GM21423 (cell line): ENCODE measurements at regions not wholly inside any gene's neighbourhood (a gene's known extent, or its start where the extent isn't known, plus 50 kb on each side); places are given as distances from the start of the nearest gene placed in this dataset.

ENCODE experiments used
- ATAC-seq: cut with Tn5 transposase; IDR thresholded peaks from one replicate; pipeline ENCODE4 v1.9.1; 2021; ENCODE audit warnings: mild to moderate bottlenecking, moderate library complexity; ENCODE audit not compliant: unreplicated experiment

DNA sequence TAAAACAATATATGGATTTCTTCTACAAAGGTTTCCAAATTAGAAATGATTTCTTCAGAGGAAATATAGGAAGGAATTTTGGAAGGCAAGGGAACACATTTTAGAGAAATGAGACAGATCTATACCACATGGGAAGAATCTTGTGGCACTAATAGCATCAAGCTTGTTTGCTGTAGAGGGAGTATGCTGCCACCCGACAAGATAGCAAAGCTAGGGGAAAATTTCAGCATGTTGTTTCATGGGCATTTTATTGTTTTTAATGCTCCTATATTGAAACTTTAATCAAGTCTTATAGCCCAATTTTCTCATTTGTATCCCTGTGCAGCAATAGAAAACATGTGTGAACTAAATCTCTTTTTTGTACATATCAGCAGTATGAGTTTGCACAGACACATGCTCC, 551.7 kb upstream of the INTU start:
- no peak for ATAC-seq

DNA sequence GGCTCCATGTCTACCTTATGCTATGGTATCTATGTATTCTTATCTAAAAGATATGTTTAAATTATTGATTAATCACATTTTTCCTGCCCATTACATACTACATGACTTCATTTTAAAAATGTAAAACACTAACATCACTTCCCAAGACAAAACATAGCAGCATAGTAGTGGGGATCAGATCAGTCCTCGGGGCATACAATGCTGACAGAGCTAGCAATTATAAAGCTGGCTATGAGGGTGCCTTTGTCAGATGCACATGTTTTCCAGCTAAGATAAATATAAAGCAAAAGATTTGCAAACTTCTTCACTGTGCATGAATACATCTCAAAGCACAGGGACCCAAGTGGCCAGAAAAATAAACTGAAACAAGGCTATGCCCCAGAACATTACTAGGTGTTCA, 549.8 kb upstream of the INTU start:
- no peak for ATAC-seq

DNA sequence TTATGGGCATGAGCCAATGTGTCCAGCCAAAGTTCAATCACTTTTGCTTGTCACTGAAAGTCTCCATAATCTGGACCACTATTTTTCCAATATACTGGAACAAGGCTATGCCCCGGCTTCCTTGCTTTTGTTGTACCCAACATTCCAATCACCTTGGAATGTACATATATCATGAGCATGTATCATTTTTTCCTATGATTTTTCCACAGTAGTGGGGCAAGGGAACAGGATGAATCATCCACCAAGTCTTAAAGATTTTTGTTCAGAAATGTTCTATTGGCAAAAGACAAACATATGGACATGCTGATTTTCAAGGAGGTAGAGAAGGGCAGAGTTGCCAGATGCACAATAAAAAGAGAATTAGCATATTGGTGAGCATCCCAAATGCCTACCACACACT, 548.1 kb upstream of the INTU start:
- ATAC-seq: no peak

DNA sequence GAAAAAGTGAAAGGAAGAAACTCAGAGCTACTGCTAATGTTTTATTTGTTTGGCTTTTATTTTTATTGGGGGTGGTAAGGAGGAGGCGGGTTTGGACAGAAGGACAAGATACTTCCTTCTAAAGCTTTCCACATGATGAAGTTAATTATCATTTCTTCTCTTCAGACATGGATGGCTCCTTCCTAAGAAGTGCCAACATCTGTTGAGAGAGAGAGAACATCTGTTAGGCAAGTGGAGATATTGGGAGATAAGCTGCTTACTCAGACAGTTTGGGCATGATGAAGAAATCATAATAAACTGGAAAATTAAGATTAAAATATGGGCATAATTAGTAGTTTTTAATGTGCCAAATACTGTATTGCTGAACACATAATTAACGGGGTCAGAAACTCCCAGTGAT, 535.7 kb upstream of the INTU start:
- no peak for ATAC-seq

DNA sequence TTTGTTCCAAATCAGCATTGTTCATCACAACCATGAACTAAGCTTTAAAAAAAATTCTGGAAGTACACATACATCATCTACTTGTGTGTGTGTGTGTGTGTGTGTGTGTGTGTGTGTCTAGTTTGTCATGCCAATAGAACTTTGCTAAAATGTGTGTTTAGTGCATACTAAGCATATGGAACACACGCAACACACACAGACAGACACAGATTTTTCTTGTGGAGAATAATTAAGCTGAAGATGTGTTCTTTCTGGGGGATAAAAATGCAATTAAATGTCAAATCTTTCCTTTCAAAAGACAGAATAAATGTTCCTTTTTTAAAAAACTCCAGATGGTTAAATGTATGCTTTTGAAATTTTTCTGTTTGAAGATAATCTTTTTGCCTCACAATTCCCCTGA, 530.4 kb upstream of the INTU start:
- ATAC-seq: no peak

DNA sequence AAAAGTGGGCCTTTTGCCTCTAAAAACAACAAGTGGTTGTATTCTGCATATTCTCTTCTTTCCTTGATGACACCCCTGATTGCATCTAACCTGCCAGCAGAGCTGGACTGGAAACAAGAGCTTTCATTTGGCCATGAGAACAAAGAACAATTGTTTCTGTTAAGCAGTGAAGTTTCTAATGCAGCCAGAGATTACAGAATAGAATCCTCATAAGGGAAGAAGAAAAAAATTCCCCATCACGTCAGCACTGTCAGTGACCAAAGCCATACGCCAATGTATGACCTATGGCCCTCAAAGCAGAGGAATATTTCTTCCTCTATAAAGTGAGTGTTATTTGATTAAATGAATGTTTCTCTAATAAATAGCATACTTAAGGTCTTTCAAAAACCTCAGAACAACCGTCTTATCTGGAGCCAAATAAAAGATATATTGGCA, 529.1 kb upstream of the INTU start:
- no peak for ATAC-seq

DNA sequence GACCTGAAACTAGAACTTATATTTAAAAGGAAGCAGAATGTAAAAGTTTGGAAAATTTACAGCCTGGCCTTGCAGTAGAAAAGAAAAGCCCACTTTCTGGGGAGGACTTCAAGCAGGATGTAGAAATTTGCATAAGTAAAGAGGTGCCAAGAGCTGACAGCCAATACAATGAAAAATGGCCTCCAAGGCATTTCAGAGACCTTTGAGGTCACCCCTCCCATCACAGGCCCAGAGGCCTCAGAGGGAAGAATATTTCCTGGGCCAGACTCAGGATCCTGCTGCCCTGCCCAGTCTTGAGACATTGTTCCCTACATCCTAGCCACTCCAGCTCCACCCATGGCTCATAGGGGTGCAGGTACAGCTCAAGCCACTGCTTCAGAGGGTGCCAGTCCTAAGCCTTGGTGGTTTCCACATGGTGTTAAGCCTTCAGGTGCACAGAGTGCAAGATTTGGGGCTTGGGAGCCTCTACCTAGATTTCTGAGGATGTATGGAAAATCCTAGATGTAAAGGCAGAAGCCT, 518.9 kb upstream of the INTU start:
- ATAC-seq: no peak

DNA sequence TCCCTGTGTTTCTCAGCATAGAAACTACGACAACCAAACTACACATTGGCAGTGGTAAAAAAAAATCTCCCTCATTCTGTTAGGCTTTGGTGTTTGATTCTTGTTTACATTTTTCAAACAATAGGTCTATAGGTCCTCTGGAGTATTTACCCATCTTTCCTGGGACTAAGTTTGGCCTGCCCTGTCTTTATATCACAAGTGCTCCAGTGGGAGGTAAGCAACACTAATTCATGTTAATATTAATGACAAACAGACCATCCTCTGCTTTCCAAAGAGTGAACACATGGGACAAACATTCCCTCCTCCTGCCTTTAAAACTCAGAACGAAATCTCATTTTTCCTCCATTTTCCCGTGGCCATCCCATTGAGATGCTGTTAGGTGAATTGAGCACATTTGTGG, 514.1 kb upstream of the INTU start:
- no peak for ATAC-seq

DNA sequence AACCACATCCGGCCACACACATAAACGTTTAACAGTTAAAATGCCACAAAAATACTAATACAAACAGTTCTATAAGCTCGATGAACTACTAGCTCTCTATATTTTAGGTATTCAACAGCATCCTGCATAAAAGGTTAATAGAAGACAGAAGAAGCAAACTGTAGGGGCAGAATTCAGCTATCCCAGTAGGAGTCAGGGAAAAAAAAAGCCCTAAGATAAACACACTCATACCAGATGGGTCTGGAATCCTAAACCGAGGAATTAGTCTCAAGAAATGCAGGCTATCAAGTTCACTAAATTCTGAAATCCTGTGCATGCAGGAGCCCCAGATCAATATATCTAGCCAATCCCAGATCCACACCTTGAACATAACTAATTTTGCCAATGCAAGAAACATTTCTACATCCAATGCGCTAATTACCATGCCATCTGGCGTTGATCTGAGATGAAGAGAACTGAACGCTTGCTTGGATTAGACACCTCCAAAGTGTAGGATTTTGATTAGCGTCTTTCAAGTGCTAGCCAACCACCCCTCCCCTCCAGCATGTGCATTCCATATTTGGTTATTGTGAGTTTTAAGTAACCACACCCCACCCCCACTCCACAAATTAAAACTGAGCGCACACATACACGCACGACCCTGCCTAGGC, 512.2 kb upstream of the INTU start:
- no peak for ATAC-seq

DNA sequence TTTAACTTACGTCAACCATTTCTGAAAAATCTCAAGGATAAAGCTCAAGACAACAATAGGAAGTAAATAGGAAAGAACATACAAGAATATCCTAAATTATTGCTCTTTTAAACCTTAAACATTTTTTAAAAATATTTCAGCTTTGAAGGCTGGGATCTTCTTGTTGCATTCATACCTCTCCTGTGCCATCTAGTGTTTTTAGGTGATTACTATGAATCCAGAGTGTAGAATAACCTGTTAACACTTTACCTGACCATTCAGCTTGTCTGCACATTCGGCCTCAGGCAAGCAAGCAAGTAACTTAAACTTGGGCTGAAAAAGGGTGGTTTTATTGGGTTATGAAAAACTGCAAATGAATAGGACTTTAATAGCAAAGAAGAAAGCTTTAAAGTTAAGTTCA, 507.8 kb upstream of the INTU start:
- ATAC-seq: no peak

DNA sequence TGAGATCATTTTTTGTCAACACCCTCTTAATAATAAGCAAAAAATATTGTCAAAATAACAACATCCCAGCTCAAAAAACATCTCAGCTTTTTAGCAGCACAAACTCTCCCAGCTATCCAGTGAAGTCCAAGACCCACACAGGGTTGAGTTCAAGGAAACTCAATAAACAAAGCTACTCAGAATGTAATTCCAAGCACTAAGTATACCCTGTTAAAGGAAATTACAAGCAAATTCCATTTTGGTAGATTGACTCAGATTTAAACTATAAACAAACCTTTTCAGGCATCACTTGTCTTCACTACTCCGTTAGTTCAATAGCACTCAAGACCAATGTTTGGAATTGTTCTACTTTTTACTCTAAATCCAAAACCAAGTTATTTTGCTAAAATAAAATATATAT, 506.0 kb upstream of the INTU start:
- no peak for ATAC-seq

DNA sequence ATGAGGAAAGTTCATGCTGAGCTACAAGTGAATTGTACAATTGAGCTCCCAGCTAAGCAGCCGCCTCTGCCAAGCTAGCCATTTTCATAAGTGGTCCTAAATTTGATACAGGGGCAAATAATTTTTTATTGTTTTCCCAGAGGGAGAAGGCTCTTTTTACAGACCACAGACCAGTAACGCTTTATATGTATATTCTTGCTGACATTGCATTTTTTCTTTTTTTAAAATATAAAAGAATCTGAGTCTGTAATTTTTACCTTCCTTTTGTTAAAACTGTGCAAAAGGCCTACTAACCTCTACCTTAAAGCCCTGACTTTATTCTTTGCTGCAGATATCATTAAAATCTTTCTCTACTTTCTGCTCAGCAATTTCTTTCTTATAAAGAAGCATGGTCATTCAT, 501.2 kb upstream of the INTU start:
- no peak for ATAC-seq

DNA sequence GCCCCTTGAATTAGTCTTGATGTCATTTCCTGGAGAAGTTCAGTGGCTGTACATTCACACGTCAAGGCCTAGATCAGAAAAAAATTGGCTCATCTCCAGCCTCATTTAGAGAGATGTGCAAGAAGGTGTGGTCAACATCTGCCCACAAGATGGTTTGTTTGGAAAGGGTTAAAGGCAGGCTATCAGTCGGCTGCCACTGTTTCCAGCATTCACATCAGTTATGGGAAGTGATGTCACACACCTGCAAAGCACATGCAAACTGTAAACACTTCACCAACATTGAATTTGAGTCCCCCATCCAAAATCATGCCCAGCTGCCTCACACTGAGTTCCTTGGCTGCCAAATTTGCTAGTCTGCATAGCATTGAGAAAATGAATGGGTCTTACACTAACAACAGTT, 498.3 kb upstream of the INTU start:
- ATAC-seq: no peak

DNA sequence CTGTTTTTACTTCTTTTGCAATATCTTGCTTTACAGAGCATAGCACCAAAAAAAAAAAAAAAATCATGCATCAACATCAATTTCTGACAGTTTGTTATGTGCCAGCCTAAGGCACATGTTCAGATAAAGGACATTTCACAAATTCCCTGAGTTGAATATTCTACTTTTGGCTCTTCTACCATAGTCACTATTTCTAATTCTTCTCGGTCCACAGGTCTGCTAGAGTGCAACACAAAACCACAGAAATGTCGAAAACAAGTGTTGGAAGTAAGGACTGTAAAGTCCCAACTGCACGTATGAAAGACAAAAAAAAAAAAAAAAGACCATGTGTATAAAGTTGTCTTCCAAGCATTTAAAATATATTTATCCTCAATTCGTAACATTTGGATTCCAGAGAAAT, 494.2 kb upstream of the INTU start:
- no peak for ATAC-seq

DNA sequence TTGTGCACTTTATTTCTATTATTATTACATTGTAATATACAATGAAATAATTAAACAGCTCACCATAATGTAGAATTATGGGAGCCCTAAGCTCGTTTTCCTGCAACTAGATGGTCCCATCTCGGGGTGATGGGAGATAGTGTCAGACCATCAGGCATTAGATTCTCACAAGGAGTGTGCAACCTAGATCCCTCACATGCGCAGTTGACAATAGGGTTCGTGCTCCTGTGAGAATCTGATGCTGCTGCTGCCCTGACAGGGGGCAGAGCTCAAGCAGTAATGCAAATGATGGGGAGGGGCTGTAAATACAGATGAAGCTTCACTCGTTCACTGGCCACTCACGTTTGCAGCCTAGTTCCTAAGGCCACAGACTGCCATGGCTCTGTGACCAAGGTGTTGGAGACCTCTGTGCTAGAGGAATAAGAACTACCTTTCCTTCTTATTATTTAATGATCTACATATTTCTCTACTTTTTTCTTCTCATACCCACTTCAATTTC, 492.9 kb upstream of the INTU start:
- no peak for ATAC-seq

DNA sequence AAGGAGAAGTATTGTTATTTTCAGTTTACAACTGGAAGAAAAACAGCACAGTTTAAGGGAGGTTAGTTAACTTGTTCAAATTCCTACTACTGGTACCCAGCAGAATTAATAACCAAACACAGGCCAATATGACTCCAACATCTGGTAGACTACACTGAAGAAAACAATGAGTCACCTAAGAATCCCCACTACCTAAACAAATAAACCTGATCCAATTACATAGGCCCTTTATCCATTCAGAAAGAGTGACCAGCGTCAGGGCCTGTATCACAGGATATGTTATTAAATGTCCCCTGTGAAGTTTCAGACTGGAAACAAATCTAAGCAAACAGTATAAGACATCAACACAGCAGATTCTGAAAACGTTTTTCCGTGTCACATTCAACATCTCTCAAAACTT, 492.5 kb upstream of the INTU start:
- no peak for ATAC-seq

DNA sequence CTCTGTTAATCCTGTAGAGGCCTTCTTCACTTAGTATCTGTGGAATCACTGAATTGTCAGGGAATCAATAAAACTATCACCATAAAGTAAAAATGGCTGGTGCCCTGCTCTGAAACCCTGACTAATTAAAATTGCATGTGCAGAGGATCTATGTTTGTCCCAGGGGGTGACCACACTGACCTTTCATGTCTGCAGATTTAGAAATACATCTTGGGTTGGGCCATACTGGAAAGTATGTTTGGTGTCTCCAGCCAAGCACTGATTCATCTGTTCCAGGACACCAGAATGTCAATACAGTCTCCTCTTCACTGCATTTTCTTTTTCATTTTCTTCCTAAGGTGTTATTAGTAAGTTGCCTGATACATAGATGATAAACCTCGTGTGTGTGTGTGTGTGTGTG, 490.9 kb upstream of the INTU start:
- ATAC-seq: no peak

DNA sequence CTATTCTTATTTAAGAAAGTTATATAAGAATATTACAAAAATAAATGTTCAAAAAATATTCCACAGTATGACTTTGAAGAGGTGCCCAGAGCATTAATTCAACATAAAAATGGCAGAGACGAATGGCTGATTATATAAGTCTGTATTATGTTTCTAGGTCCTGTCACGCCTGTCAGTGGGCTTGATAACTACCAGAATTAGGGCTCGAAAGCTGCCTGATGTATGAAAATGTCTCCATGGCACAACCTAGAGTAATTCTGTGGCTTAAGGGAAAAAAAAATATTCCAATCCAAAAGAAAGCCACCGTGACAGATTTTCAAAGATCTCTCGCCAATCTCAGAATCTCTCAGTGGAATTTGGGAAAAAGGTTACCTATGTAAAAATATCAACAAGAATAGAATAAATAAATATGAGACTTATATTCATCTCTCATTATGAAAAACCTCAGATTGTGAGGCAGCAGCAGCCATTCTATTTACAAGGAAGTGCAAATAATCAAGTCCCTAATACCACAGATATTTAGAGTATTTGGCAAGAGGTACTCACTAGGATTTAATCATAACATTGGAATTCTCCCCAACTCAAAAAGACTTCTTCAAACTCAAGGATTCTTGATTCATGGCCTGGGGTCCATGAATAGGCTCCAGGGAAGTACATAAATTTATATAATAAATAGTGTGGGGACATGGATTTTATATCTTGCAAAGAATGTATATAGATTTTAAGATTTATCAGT, 489.1 kb upstream of the INTU start:
- ATAC-seq: no peak

DNA sequence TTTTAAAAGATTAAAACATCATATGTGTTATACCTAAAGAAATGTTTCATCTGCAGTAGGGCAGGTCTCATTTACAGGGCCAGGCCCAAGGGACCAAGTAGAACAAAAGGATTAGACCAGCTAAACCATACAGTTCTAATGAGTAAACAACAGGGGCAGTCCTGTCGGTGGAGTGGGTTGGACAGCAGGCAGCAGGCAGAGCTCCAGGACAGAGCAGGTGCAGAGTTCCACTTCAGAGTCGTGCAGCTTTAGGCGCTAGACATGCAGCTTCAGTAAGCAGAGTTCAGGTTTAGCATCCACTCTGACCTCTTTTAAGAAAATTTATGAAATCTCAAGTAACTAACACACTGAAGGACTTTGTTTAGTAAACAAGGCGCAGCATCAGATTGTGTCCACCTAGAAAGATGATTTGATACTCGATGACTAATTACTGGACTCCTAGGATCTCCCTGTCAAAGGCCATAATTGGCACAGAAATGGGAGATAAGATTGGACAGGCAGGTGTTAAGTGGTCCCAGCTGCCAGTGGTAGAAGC, 487.7 kb upstream of the INTU start:
- no peak for ATAC-seq

DNA sequence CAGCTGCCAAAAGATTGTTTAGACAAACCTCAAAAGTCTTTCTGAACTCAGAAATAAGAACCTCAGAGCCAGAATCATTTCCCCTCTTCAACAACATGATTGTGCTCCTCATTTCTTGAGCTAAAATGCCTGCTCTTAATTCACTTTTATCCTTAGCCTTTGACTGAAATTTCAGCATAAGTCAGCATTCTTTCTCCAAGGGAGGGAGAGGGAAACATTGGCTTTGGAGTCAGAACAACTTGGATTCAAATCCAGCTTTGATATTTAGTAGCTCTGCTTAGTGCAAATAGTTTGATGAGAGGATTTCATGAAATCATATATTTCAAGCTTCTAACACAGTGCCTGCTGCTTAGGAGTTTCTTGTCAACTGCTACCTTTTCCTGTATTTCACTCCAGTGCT, 484.6 kb upstream of the INTU start:
- no peak for ATAC-seq

DNA sequence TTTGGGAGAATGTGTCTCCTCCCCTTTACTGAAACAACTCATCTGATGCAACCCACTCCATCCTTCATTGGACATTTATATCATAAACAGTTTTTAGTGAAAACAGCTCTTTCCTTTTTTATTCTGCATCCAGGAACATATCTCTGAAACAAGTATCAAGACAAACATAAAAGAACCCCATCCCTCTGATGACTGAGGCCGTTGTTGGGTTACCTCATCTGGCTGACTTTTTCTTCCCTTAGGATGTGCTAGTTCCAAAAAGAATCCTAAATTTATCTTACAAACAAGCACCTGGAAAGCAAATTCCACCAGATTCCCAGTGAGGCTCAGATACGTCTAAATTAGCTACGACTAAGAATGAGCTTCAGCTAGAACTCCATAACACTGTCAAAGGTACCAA, 483.7 kb upstream of the INTU start:
- no peak for ATAC-seq

DNA sequence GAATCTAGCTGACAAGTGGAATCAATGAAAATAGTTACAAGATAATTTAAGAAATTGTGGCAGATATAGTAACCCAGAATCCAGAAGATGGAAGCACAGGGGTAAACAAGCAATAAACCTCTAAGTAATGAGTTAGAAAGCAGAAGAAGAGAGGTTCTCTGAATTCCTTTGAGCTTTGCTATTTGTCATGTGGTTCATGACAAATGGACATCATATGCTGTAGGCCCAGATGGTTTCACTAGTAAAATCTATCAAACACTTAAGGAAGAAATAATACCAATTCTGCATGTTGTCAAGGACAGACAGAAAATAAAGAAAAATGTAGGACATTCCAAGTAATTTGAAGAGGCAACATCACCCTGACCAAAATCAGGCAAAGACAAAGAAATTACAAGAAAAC, 480.8 kb upstream of the INTU start:
- no peak for ATAC-seq
